OCI-LY3 (cell line): ENCODE measurements at regions not wholly inside any gene's neighbourhood (a gene's known extent, or its start where the extent isn't known, plus 50 kb on each side); places are given as distances from the start of the nearest gene placed in this dataset.
"Not testable (repeated sequence)": the region's sequence is repeated elsewhere in the genome, so short reads cannot be mapped to it uniquely, and the experiment has no call there.

Experiments used
- H2AFZ ChIP-seq: fragments of 200-600, 300-600 bp; shearing (Covaris generic); 2 replicates; pipeline ENCODE4 v1.6.0; 2014; ENCODE audit warnings: antibody characterized with exemption, low read depth, low read length
- H3K27ac ChIP-seq: fragments of 200-600, 300-600 bp; sonication (generic); 2 replicates; pipeline ENCODE4 v1.5.1; 2014; ENCODE audit warnings: mild to moderate bottlenecking, low read length, moderate library complexity, mixed read lengths
- H3K27me3 ChIP-seq: fragments of 200-600, 300-600 bp; sonication (generic); 2 replicates; pipeline ENCODE4 v1.6.1; 2014; ENCODE audit warnings: low read depth, low read length, mixed read lengths
- H3K36me3 ChIP-seq: fragments of 200-600, 300-600 bp; sonication (generic); replicated peaks from 2 replicates; pipeline ENCODE3; 2014; ENCODE audit warnings: low read depth, low read length, mixed read lengths
- H3K4me1 ChIP-seq: fragments of 300-600, 200-600 bp; sonication (generic); 2 replicates; pipeline ENCODE4 v1.6.1; 2014; ENCODE audit warnings: low read length, mixed read lengths
- H3K4me2 ChIP-seq: fragments of 200-600, 300-600 bp; sonication (generic); 2 replicates; pipeline ENCODE4 v1.6.1; 2014; ENCODE audit warnings: low read length, mixed read lengths
- H3K4me3 ChIP-seq: fragments of 300-600, 200-600 bp; sonication (generic); 2 replicates; pipeline ENCODE4 v1.5.1; 2014; ENCODE audit warnings: antibody characterized with exemption, mild to moderate bottlenecking, low read length, moderate library complexity
- H3K79me2 ChIP-seq: fragments of 300-600, 200-600 bp; shearing (Covaris generic); 2 replicates; pipeline ENCODE4 v1.6.1; 2014; ENCODE audit warnings: mild to moderate bottlenecking, low read length, mixed read lengths
- H3K9ac ChIP-seq: fragments of 300-600, 200-600 bp; shearing (Covaris generic); 2 replicates; pipeline ENCODE4 v1.6.0; 2014; ENCODE audit warnings: mild to moderate bottlenecking, low read length, moderate library complexity
- H3K9me3 ChIP-seq: fragments of 200-600, 300-600 bp; shearing (Covaris generic); 2 replicates; pipeline ENCODE4 v1.6.1; 2014; ENCODE audit warnings: low read length, mixed read lengths; ENCODE audit not compliant: insufficient read depth
- H4K20me1 ChIP-seq: fragments of 200-600, 300-600 bp; sonication (generic); 2 replicates; pipeline ENCODE4 v1.6.1; 2016; ENCODE audit warnings: low read length, mixed read lengths; ENCODE audit not compliant: insufficient read depth
- CTCF ChIP-seq: fragments of 200-600, 300-600 bp; sonication (generic); IDR thresholded peaks from 2 replicates; pipeline ENCODE4 v1.5.1; 2014; ENCODE audit warnings: antibody characterized with exemption, low read length, low read depth
- EZH2phosphoT487 ChIP-seq: fragments of 200-600 bp; shearing (Covaris generic); IDR thresholded peaks from 2 replicates; pipeline ENCODE4 v1.6.1; 2018; ENCODE audit warnings: antibody characterized with exemption, mixed run types, low read depth

- Histone ChIP-seq H4K20me1 (no peaks in the 10 kb centered on the region), H3K27me3 (peaks cover 12% of the 10 kb centered on the region; the same call in 1 of the 2 replicates), H3K4me3 (no peak overlapping the region), H3K4me1 (no peaks in the 10 kb centered on the region), H3K79me2 (no peaks in the 10 kb centered on the region), H3K4me2 (no peak overlapping the region), H2AFZ (no peak overlapping the region), H3K27ac (no peak overlapping the region), H3K9ac (no peak overlapping the region), H3K9me3 (no peaks in the 10 kb centered on the region), H3K36me3 (no peaks in the 10 kb centered on the region)
- TF ChIP-seq EZH2phosphoT487 = no peak
- no peak for TF ChIP-seq CTCF
Measured at GRCh38 chr20:12949429-12949980, 59.3 kb upstream of the SPTLC3 start.

GRCh38 chr20:12954254-12954653, 54.5 kb upstream of the SPTLC3 start:
- not testable (repeated sequence) for H3K4me3 ChIP-seq, H2AFZ ChIP-seq, H3K4me1 ChIP-seq, H3K4me2 ChIP-seq, H3K36me3 ChIP-seq, H3K27me3 ChIP-seq, H3K27ac ChIP-seq, H3K9ac ChIP-seq, H4K20me1 ChIP-seq, H3K79me2 ChIP-seq, H3K9me3 ChIP-seq

- no peak overlapping the region for H3K4me2 ChIP-seq
- no peaks in the 10 kb centered on the region for H3K9me3 ChIP-seq
- H3K4me1 ChIP-seq = no peaks in the 10 kb centered on the region
- no peak for TF ChIP-seq CTCF
- TF ChIP-seq EZH2phosphoT487 = no peak
- no peak overlapping the region for H2AFZ ChIP-seq
- no peaks in the 10 kb centered on the region for H4K20me1 ChIP-seq
- H3K27ac ChIP-seq = no peak overlapping the region
- no peaks in the 10 kb centered on the region for H3K36me3 ChIP-seq
- no peak overlapping the region for H3K9ac ChIP-seq
- no peaks in the 10 kb centered on the region for H3K27me3 ChIP-seq
- H3K4me3 ChIP-seq = no peak overlapping the region
- H3K79me2 ChIP-seq = no peaks in the 10 kb centered on the region
Measured at GRCh38 chr20:12955611-12956010, 53.2 kb upstream of the SPTLC3 start.

- H3K79me2 ChIP-seq = no peaks in the 10 kb centered on the region
- no peaks in the 10 kb centered on the region for H3K4me1 ChIP-seq
Measured at GRCh38 chr20:12956303-12956702, 52.5 kb upstream of the SPTLC3 start.

More at GRCh38 chr20:12956303-12956702, 52.5 kb upstream of the SPTLC3 start:
- Histone ChIP-seq H3K9me3 (no peaks in the 10 kb centered on the region), H3K36me3 (no peaks in the 10 kb centered on the region), H2AFZ (no peak overlapping the region), H3K27ac (no peak overlapping the region), H3K4me2 (no peak overlapping the region), H3K27me3 (peaks cover 2% of the 10 kb centered on the region; the same call in 1 of the 2 replicates), H4K20me1 (no peaks in the 10 kb centered on the region), H3K4me3 (no peak overlapping the region), H3K9ac (no peak overlapping the region)
- TF ChIP-seq CTCF (no peak), EZH2phosphoT487 (no peak)
